Lung (tissue), 11 donors: ENCODE measurements at regions not wholly inside any gene's neighbourhood (a gene's known extent, or its start where the extent isn't known, plus 50 kb on each side); places are given as distances from the start of the nearest gene placed in this dataset.

ENCODE experiments used
- ATAC-seq: fragments of 200-7000 bp; cut with Tn5 transposase; one replicate; pipeline ENCODE4 v1.9.1; 2020; ENCODE audit warnings: moderate number of reproducible peaks; ENCODE audit not compliant: insufficient read depth, low FRiP score
- DNase-seq, 3 donors: peaks; one replicate each; pipeline ENCODE4 v3.0.0-alpha.2; 2013 to 2017
- H3K27ac ChIP-seq, 2 donors: one replicate each; pipeline ENCODE4 v1.5.1; 2013; ENCODE audit warnings: mild to moderate bottlenecking in 2 of 2, moderate library complexity in 2 of 2, control low read depth in 1 of 2, inconsistent platforms in 1 of 2, low read depth in 1 of 2, low read length in 1 of 2
- H3K27me3 ChIP-seq, 3 donors: one replicate each; pipeline ENCODE4 v1.5.1; 2013; ENCODE audit warnings: low read length in 2 of 3; ENCODE audit not compliant: control insufficient read depth in 3 of 3, insufficient read depth in 3 of 3
- H3K36me3 ChIP-seq, 4 donors: one replicate each; pipeline ENCODE4 v1.5.1; 2013; ENCODE audit warnings: low read length in 4 of 4, mild to moderate bottlenecking in 1 of 4, moderate library complexity in 1 of 4; ENCODE audit not compliant: control insufficient read depth in 4 of 4, insufficient read depth in 4 of 4
- H3K4me1 ChIP-seq, 5 donors: one replicate each; pipeline ENCODE4 v1.5.1; 2013; ENCODE audit warnings: low read length in 5 of 5, mild to moderate bottlenecking in 2 of 5, moderate library complexity in 1 of 5; ENCODE audit not compliant: control insufficient read depth in 5 of 5, insufficient read depth in 5 of 5
- H3K4me3 ChIP-seq: one replicate; pipeline ENCODE4 v1.5.1; 2013; ENCODE audit warnings: mild to moderate bottlenecking, control low read depth, moderate library complexity
- H3K9ac ChIP-seq, 2 donors: one replicate each; pipeline ENCODE4 v1.5.1; 2013; ENCODE audit warnings: low read length in 2 of 2, control low read depth in 1 of 2; ENCODE audit not compliant: insufficient read depth in 1 of 2
- H3K9me3 ChIP-seq, 4 donors: one replicate each; pipeline ENCODE4 v1.5.1; 2013; ENCODE audit warnings: low read length in 3 of 4, mild to moderate bottlenecking in 1 of 4, moderate library complexity in 1 of 4; ENCODE audit not compliant: control insufficient read depth in 4 of 4, insufficient read depth in 3 of 4
- CTCF ChIP-seq: IDR thresholded peaks from 2 replicates; pipeline ENCODE4 v1.5.1; 2012; ENCODE audit warnings: mild to moderate bottlenecking; ENCODE audit errors: control extremely low read depth, extremely low read depth
- WGBS, 2 donors: extraction: QIAGEN DNeasy Blood & Tissue Kit; methylation state at CpG; one replicate each; pipeline ENCODE4 v1.1.7; 2013; 5-methylcytosine and 5-hydroxymethylcytosine counted together
- donor health status: control.
- donor health status: control.
- donor health status: Bipolar disorder and iron deficiency.
- donor health status: healthy.
- donor health status: DM: yes; HTN: yes; CAD: no.

- no peak overlapping the region for H3K9ac ChIP-seq
- H3K4me3 ChIP-seq = no peak overlapping the region
- peaks cover 0 to 4% (median 2%) of the 10 kb centered on the region in 5 donors for H3K4me1 ChIP-seq
- no peaks in the 10 kb centered on the region for H3K36me3 ChIP-seq
- TF ChIP-seq CTCF = no peak
- no peak for ATAC-seq
- WGBS, 2 donors = 38 to 63% methylated on average over 5 of the region's 5 CpGs
- H3K27me3 ChIP-seq = peaks cover 0 to 3% (median 0%) of the 10 kb centered on the region in 3 donors
- no peak for DNase-seq
- no peak overlapping the region for H3K27ac ChIP-seq
- peaks cover 0 to 2% (median 0%) of the 10 kb centered on the region in 4 donors for H3K9me3 ChIP-seq
Observed at GRCh38 chr10:7090529-7090928, 320.3 kb downstream of the SFMBT2 start.

GRCh38 chr10:7085913-7086589, 324.8 kb downstream of the SFMBT2 start:
- H3K4me1 ChIP-seq = peaks cover 0 to 10% (median 7%) of the 10 kb centered on the region in 5 donors
- DNase-seq (peak; percentile 39 to 78 (median 67)), ATAC-seq (no peak)
- no peak overlapping the region for H3K4me3 ChIP-seq
- no peaks in the 10 kb centered on the region for H3K36me3 ChIP-seq
- no peak for TF ChIP-seq CTCF
- H3K9me3 ChIP-seq = peaks cover 0 to 3% (median 0%) of the 10 kb centered on the region in 4 donors
- no peak overlapping the region for H3K9ac ChIP-seq
- peaks cover 0 to 3% (median 0%) of the 10 kb centered on the region in 3 donors for H3K27me3 ChIP-seq
- 75 to 83% methylated on average over 14 of the region's 14 CpGs for WGBS, 2 donors
- H3K27ac ChIP-seq = no peak overlapping the region

- no peak for ATAC-seq
- Histone ChIP-seq H3K9me3 (peaks cover 0 to 3% (median 0%) of the 10 kb centered on the region in 4 donors), H3K27ac (no peak overlapping the region), H3K4me3 (no peak overlapping the region), H3K27me3 (peaks cover 0 to 5% (median 0%) of the 10 kb centered on the region in 3 donors), H3K36me3 (no peaks in the 10 kb centered on the region), H3K4me1 (peaks cover 0 to 10% (median 7%) of the 10 kb centered on the region in 5 donors), H3K9ac (no peak overlapping the region)
- DNase-seq = peak in 1 of 3 donors; percentile 34
- 43 to 55% methylated on average over 10 of the region's 10 CpGs for WGBS, 2 donors
- no peak for TF ChIP-seq CTCF
Observed at GRCh38 chr10:7085147-7085912, 325.5 kb downstream of the SFMBT2 start.
